D341Med (cell line): ENCODE measurements at regions not wholly inside any gene's neighbourhood (a gene's known extent, or its start where the extent isn't known, plus 50 kb on each side); places are given as distances from the start of the nearest gene placed in this dataset.
"Not testable (repeated sequence)": the region's sequence is repeated elsewhere in the genome, so short reads cannot be mapped to it uniquely, and the experiment has no call there.

Experiments
- DNase-seq: peaks from one replicate; pipeline ENCODE4 v3.0.0; 2012; ENCODE audit warnings: low spot score

DNA sequence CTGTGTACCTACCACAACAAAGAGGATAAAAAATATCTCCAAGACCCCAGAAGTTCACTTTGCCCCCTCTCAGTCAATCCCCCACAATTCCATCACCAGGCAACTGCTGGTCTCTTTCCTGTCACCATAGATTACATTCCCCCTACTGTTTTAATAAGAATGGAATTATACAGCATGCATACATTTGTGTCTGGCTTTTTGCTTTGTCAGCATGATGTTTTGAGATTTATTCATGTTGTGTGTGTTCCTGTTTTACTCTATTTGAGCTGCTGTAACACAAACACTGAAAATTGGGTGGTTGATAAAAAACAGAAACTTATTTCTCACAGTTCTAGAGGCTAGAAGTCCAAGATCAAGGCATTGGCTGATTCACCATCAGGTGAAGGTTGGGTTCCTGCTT lies 214.5 kb upstream of the IGFBP3 start:
- no peak for DNase-seq

DNA sequence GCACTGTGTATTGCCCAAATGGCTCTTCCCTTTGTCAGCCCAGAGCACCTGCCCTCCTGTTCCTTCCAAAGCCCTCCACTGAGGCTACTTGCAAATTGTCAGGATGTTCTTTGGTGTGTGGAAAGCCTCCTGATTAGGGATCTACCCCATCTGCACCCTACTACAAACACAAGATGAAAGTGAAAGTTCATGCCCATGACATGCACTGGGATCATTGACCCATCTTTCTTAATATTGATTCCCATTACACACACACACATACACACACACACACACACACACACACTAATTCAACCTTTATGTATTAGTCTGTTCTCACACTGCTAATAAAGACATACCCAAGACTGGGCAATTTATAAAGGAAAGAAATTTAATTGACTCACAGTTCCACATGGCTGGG lies 213.7 kb upstream of the IGFBP3 start:
- no peak for DNase-seq

DNA sequence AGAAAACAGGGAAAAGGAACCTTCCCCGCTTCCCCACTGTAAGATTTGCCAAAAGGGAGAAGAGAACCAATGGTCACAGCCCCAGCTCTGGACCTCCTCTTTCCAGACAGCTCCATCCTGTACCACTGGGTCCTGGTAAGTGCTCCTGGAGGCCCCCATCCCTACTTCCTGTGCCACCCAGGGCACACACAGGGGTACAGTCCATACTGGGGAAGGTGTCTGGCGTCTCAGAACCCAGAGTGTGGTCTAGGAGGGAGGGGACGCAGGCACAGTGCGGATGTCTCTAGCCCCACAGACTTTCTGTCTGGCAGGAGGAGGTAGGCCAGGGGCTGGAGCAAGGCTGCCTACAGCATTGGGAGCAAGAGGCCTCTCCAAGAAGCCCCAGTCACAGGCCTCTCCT lies 213.3 kb upstream of the IGFBP3 start:
- no peak for DNase-seq

DNA sequence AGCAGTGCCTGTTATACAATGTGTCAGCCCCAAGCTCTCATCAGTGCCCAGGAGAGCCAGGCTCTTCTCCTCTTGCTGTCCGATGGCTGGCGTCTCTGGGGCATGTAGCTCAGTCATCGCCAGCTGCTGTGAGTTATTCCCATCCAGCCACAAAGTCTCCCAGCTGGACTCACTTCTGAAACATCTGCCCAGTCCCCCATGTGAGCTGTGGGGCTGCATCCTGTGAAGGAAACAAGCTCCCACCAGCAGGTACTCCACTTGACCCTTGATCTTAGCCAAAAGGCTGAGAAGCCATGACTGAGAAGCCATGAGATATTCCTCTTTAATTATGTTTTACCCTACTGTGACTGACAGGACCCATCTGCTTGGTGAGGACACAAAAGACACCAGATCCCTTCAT lies 212.7 kb upstream of the IGFBP3 start:
- DNase-seq, result no peak

DNA sequence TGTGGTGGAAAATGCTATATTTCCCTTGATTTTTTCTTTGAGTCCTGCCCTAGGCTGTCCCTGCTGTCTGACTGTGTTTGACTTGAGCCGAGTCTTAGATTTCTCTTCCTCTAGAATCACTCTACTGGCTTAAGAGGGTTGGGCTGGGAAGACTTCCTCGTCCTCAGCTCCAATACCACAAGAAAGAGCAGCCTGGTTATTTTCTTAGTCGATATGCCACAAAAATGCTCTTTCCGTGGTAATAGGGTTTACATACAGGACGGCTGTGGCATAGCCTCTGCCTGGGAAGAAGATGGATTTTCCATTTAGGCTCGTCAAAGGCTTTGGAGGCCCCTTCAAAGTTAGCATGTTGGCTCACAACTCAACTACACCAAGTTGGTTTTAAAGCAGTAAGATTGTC lies 212.0 kb upstream of the IGFBP3 start:
- DNase-seq, result no peak

DNA sequence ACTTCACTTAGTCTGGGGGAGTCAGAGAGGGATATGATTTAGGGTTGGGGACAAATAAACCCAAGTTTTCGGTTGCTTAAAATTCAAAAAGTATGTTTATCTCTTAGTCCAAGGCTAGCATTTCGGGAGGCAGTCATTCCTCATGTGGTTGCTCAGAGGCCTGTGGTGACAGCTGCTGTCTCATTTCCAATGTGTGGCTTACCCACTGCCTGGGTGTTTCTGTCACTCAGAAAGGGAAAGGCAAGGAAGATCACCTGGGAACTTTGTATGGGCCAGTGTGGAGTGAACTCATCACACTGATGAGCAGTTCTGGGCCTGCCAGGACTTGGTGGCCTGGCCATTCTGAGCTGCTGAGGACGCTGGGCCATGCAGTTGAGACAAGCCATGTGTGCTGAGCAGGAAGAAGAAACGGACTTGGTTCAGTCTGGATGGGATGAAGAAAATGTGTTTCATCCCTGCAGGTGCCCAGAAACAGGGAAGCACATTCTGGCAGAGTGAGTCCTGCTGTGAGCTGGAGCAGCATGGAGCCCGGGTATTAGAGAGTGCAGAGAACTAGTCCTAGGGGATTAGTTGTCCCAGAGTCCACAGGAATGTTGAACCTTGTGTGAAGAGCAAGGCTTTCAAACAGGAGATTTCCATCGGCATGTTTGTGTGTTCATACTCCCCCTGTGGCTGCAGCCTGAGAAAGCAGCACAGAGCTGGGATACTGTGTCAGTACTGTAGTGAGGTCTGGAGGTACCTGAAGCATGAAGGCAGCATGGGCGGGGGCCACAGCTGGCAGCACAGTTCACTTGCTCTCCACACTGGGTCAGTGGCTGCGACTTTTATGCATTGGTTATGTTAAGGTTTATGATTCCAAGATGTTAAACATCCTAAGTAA lies 211.1 kb upstream of the IGFBP3 start:
- no peak for DNase-seq

DNA sequence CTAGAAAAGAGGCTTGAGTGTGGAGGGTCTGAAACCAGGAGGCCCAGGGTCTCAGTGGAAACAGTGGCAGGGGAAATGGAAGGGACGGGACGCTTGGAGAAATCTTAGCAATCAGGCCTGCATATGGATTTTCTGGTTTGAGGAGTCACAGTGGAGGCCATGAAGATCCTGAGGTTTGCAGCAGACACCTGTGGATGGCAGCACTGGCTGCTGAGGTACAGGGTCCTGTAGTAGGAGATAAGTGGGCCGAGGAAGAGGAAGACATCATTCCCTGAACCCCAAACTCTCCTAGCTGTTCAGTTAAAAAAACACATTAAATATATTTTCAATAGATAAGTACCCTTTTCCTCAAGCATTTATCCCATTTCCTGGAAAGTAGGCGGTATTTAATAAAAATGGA lies 208.8 kb upstream of the IGFBP3 start:
- no peak for DNase-seq

DNA sequence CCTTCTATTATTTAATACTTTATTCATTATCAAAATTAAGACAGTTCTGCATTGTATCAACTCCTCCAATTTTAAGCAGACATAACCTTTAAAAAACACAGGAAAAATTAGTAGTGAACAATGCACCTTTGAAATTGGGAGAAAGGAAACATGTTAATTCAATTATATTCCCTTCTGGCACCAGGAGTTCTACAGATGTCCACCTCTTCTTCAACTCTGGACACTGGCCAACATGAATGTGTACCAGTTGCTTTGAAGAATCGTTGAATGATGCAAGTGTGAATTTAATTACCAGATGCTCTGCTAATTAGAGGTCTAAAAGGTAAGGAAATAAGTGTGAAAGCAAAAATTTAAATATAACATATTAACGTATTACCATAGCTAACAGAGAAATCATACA lies 206.7 kb upstream of the IGFBP3 start:
- DNase-seq, result no peak

DNA sequence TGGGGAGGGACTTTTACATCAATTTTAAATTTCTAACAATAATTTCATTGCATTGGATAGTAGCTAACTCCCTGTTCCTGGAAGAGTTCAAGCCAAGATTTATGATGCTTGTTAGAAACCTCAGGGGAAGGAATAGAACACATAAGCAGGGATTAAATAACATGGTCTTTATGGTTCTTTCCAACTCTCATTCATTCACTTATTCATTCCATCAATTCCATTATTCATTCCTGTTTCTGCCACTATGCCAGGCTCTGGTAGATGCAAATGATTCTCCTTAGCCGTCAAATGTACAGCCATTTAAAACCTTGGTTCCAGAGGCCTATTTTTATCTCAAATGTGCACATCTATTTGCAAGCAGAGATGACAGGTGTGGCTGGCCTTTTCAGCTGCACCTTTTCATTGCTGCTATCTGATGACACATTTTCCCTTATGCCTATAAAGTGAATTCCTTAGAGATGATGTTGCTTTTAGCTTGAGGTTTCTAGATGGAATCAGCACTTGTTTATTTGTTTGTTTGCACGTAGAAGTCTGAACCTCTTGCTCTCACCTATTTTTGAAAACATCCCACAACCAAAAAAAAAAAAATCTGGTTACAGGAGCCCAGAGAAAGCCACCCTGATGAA lies 205.7 kb upstream of the IGFBP3 start:
- no peak for DNase-seq

DNA sequence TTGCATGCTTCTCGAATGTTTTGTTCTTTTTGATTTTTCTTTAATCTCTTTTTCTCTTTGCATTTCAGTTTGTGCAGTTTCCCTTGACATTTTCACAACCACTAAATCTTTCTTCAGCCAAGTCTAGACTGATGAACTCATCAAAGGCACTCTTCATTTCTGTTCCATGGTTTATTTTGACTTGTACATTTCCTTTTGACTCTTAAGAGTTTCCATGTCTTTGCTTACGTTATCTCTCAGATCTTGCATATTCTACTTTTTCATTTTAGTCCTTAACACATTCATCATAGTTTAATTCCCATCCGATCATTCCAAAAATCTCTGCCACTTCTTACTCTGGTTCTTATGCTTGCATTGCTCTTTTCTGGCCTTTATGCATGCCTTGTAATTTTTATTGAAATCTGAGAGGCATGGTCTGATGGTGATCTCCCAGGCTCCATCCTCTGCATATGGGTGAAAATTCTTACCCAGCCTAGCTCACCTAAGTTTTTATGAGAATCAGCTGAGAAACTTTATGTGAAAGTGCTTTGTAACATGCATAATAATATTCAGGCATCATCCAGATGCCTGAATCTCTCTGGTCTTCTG lies 202.8 kb upstream of the IGFBP3 start:
- DNase-seq, result no peak

DNA sequence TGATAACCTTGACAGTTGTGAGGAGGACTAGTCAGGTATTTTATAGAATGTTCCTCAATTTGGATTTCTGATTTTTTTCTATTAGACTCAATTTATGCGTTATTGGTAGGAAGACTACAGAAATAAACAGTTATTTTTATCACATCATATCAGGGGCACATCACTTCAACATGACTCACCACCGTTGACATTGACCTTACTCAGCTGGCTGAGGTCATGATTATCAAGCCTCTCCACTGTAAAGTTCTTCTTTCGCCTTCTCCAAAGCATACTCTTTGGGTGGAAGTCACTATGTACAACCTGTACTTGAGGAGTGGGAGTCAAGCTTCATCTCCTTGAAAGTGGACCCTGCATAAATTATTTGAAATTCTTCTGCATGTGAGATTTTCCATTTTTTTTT lies 194.3 kb upstream of the IGFBP3 start:
- no peak for DNase-seq

DNA sequence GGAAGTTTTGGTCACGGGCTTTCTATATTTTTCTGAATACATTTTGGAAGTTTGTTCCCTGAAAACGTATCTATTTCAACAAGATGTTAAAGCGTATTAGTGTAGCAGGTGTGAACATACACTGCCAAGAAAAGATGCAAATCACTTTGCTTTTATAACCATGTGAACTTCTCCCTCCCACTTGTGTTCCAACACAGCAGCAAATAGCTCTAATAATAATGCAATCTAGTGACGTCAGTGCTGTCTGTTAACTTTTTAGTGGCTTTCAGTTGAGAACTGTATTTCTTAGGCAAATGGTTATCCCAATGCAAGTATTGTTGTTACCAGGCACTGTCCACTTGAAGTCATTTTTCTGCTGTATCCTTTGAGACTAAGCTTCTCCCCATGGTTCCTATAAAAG lies 188.4 kb upstream of the IGFBP3 start:
- DNase-seq, result no peak

DNA sequence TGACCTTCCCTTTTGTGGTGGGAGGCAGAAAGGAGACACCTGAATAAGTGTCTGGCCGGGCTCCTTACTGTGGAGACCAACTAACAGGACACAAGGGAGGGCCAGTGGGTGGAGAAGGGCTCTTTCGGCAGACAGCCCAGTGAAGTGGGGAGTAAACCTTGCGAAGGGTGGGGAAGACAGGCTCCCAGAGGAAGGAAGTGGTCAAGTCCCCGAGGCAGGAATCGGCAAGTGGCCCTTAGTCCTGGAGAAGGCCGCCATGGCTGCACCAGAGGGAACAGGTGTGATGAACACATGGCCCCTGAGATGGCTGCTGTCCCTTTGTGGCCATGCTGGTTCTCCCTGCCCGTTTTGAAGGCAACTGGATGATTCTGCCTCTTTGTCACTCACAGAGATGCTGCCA lies 187.2 kb upstream of the IGFBP3 start:
- no peak for DNase-seq

DNA sequence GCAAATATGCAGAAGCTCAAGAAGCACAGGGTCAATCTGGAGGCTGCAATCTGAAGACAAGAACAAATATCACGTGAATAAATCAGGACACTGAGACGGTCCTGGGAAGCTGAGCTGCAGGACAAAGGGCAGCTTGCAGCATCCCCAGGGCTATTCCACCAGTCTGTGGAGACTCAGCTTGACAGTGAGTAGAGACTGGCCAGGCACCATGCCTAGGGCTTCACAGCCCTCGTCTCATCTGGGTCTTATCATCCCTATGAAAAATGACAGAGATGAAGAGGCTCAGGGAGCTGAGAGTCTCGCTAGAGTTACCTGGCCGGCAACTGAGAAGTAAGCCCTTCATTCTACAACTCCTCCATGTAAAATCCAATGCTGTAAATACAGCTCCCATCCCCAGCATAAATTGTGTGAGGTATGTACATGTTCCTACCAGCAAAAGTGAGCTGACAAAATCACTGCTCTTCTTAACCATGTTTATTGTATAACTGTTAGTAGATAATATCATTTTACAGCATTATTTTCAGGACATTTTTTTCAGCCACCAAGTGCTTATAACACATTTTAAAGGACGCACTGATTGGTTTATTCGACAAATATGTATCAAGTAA lies 186.6 kb upstream of the IGFBP3 start:
- no peak for DNase-seq

DNA sequence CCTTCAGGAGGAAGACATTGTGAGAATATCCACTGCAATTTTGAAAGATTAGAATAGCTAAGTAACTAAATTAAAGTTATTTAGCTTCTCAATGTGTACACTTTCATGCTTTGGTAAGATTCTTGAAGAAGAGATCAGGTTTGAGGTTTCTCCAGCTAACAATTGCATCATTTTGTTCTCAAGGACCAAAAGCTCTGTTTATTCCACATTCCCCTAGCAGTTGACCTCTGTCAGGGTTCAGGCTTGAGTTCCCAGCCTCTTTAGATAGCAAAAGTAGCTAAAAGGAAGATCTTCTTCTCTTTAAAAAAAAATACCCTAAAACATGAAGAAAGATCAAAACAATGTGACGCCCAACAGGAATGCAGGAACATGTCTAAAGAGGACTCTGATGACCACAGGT lies 179.4 kb upstream of the IGFBP3 start:
- DNase-seq, result no peak

DNA sequence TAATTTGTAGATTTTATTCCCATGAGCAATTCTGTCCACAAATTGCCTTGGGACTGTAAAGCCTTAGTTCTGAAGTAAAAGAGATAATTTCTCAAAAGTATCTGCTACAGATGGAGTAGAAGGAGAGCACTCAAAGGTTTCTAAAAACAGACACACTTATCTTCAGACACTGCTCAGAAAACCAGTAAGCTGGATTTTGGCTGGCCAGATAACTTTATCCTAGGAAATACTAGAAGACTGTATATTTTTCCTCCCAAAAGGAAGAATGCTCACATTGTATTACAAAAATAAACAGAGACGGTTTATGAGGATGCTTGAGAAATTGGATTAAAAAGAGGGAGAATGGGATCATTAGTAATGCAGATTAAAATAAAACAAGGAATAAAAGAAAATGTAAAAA lies 178.0 kb upstream of the IGFBP3 start:
- no peak for DNase-seq

DNA sequence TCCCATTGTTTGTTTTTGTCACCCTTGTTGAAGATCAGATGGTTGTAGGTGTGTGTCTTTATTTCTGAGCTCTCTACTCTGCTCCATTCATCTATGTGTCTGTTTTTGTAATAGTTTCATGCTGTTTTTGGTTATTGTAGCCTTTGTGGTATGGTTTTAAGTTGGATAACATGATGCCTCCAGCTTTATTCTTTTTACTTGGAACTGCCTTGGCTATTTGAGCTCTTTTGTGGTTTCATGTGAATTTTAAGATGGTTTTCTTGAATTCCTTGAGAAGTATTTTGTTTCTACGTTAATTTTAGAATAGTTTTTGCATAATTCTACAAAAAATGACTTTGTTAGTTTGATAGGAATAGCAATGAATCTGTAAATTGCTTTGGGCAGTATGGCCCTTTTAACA lies 170.0 kb upstream of the IGFBP3 start:
- no peak for DNase-seq

DNA sequence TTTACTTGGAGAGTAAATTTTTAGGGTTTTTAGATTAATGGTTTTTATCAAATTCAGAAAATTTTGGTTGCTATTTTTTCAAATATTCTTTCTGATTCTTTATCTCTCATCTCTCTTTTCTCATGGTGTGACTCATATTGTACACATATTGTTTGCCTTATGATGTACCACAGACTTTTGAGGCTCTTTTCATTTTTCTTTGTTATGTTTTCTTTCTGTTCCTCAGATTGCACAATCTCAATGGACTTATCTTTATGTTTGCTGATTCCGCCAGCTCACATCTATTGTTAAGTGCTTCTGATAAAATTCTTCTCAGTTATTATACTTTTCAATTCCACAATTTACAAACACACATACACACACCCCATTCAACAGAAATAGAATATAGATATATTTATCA lies 168.2 kb upstream of the IGFBP3 start:
- no peak for DNase-seq

DNA sequence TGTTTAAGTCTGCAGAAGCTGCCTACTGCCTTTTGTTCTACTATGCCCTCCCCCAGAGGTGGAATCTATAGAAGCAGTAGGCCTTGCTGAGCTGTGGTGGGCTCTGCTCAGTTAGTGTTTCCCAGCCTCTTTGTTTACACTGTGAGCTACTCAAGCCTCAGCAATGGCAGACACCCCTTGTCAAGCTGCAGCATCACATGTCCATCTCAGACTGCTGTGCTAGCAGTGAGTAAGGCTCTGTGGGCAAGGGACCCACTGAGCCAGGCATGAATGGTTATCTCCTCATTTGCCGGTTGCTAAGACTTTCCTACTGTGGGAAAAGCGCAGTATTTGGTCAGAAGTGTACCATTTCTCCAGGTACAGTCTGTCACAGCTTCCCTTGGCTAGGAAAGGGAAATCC lies 167.4 kb upstream of the IGFBP3 start:
- not testable (repeated sequence) for DNase-seq

DNA sequence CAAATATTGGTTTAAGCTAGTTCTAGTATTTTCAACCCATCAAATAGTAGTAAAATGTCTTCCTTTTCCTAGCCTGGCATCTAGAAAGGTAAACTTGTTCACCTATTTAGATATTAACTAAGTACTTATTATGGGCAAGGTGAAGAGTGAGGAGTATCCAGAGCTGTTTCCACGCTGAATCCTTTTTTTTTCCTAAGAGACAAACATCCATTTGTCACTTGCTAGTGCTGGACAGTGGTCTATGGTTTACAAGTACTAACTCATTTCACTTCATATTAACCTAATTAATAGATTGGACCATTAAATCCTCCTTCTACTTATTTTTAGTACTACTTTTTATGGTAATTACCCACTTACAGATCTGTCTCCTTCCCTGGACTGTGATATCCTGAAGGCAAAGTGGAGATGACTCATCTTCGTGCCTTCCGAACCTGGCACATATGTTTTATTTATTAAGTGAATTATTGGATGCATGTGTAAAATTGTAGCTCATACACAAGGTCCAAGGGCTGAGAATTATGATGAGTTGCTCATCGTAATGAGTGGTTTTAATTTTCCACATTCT lies 159.6 kb upstream of the IGFBP3 start:
- DNase-seq, result no peak

DNA sequence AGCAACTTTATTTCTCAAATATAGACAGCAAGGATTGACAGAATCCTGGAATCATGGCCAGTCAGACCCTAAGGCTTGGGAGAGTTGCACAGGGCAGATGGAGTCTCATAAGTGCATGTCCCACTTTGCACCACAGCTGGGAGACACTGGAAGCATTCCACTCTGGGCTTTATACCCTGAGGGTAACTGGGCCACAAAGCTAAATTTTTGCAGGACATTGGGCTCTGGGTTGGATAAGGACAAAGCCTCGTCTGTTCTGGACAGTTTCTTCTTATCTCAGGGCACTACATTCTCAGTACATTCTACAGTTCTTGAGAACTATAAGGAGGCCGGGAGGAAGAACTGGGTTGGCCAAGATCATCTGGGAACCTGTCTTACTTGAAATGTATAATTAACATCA lies 158.3 kb upstream of the IGFBP3 start:
- DNase-seq, result no peak

DNA sequence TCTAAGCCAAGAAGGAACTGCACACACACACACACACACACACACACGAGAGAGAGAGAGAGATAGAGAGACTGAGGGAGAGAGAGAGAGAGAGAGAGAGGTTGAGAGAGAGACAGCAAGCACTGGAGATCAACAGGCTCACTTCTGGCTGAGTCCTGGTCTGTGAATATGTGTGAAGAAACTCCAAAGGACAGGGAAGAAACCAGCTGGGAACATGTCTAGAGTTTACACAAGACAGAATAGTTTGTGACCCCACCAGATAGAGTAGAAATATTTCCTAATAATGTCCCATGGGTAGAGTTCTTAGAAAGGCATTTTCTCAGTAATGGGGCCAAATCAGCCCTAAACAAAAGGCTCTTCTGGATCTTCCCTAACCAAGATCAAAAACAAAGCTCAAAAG lies 155.5 kb upstream of the IGFBP3 start:
- no peak for DNase-seq

DNA sequence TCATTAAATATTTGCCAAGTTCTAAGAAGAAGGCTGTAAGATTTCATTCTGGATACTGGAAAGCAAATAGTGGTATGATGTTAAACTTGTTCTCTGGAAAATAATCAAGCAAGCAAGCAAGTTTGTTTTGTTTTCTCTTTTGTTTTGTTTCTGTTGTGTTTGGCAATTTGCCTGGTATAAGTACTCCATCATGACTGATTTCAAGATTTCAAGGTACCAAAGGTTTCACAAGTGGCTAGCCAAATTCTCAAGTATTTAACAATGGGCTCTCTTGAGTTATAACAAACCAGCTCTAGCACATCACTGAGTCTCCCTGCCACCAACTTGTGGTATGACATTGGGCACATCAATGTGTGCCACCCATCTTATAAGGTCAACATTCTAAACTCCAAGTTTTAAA lies 151.7 kb upstream of the IGFBP3 start:
- DNase-seq, result no peak
